ENCODE measurements at regions not wholly inside any gene's neighbourhood (a gene's known extent, or its start where the extent isn't known, plus 50 kb on each side); places are given as distances from the start of the nearest gene placed in this dataset.
"Not testable (repeated sequence)": the region's sequence is repeated elsewhere in the genome, so short reads cannot be mapped to it uniquely, and the experiment has no call there.

GRCh38 chr20:19918965-19919329 is 98.2 kb upstream of the NAA20 start:
- no peak for DNase-seq
- intact Hi-C loops (cut with DNase I) = no loop called here
- H3K27me3 ChIP-seq = no peaks in the 10 kb centered on the region
- no peaks in the 10 kb centered on the region for H3K36me3 ChIP-seq (replicated peaks in 1 of 2)
- no peak for TF ChIP-seq CTCF (IDR thresholded peaks at IDR 0.05)
- TF ChIP-seq POLR2A (IDR thresholded peaks at IDR 0.05) = no peak
- no peak overlapping the region for H3K27ac ChIP-seq
- H3K9me3 ChIP-seq (replicated peaks in 1 of 3) = no peaks in the 10 kb centered on the region
- H3K4me1 ChIP-seq (replicated peaks in 1 of 2) = peaks cover 9 to 28% of the 10 kb centered on the region in 2 donors
- no peak overlapping the region for H3K4me3 ChIP-seq
- WGBS, 4 donors = 78 to 90% (median 84%) methylated on average over 4 to 5 of the region's 5 CpGs

GRCh38 chr20:19920381-19921138 is 96.6 kb upstream of the NAA20 start:
- H3K27ac ChIP-seq = peak overlapping the region in 4 of 5 donors; percentile 1 to 34 (median 20)
- TF ChIP-seq CTCF (IDR thresholded peaks at IDR 0.05) (no peak), POLR2A (IDR thresholded peaks at IDR 0.05) (no peak)
- 70 to 74% (median 73%) methylated on average over 14 of the region's 14 CpGs for WGBS, 4 donors

GRCh38 chr20:19921284-19921793 is 95.8 kb upstream of the NAA20 start:
- Histone ChIP-seq H3K9me3 (replicated peaks in 1 of 3) (no peaks in the 10 kb centered on the region), H3K4me1 (replicated peaks in 1 of 2) (peaks cover 9 to 28% of the 10 kb centered on the region in 2 donors), H3K36me3 (replicated peaks in 1 of 2) (no peaks in the 10 kb centered on the region), H3K27ac (peak overlapping the region in 4 of 5 donors; percentile 12 to 34 (median 20)), H3K27me3 (no peaks in the 10 kb centered on the region), H3K4me3 (no peak overlapping the region)
- TF ChIP-seq POLR2A (IDR thresholded peaks at IDR 0.05) = no peak
- no peak for TF ChIP-seq CTCF (IDR thresholded peaks at IDR 0.05)
- intact Hi-C loops (cut with DNase I) = loop anchor here in 1 of 2 donors (10.0 kb wide), 1 partner anchor 73 kb away; no protein-coding TSS in a partner anchor
- WGBS, 4 donors = 56 to 75% (median 62%) methylated on average over 14 of the region's 14 CpGs
- peak in 6 of 7 donors; percentile 33 to 77 (median 56) for DNase-seq

More at GRCh38 chr20:19920381-19921138, 96.6 kb upstream of the NAA20 start:
- Histone ChIP-seq H3K9me3 (replicated peaks in 1 of 3) (no peaks in the 10 kb centered on the region), H3K27me3 (no peaks in the 10 kb centered on the region), H3K4me1 (replicated peaks in 1 of 2) (peaks cover 9 to 28% of the 10 kb centered on the region in 2 donors), H3K36me3 (replicated peaks in 1 of 2) (no peaks in the 10 kb centered on the region), H3K4me3 (no peak overlapping the region)
- intact Hi-C loops (cut with DNase I) = loop anchor here in 1 of 2 donors (10.0 kb wide), 1 partner anchor 74 kb away; no protein-coding TSS in a partner anchor
- peak in 3 of 7 donors; percentile 40 to 67 (median 56) for DNase-seq

- not testable (repeated sequence) for H3K4me3 ChIP-seq; H3K27me3 ChIP-seq; H3K9me3 ChIP-seq (replicated peaks in 1 of 3); DNase-seq; H3K36me3 ChIP-seq (replicated peaks in 1 of 2)
- Histone ChIP-seq H3K4me1 (replicated peaks in 1 of 2) (peaks cover 9 to 28% of the 10 kb centered on the region in 2 donors), H3K27ac (peak overlapping the region in 4 of 5 donors; percentile 12 to 34 (median 20))
- WGBS, 4 donors = 72 to 95% (median 86%) methylated on average over 7 to 9 of the region's 9 CpGs
- intact Hi-C loops (cut with DNase I) = loop anchor here in 1 of 2 donors (10.0 kb wide), 1 partner anchor 73 kb away; no protein-coding TSS in a partner anchor
Measured at GRCh38 chr20:19921829-19922228, 95.3 kb upstream of the NAA20 start.

Measured in adrenal gland (tissue), 9 donors.